ENCODE measurements at regions not wholly inside any gene's neighbourhood (a gene's known extent, or its start where the extent isn't known, plus 50 kb on each side); places are given as distances from the start of the nearest gene placed in this dataset.

DNA sequence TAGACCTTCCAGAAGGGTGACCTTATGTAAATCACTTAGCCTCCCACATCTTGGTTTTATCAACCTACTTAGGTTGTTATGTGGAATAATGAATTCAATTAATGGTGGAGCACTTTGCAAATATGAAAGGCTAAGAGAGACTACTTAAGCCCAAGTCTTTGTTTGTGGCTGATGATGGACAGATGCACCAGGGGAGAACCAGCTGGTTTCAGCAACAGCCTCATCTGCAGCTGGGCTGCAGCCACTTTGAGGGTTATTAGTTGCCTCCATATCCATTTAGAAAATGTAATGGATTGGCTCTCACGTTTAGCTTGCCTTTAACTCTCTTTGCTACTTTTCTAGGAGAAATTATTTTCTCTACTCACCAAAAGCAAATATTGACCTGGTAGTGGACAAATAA, 146.6 kb downstream of the ESM1 start:
- H4K20me1 ChIP-seq (ENCODE audit: insufficient read depth, low read length, poor library complexity, severe bottlenecking) = no peaks in the 10 kb centered on the region
- no peaks in the 10 kb centered on the region for H3K36me3 ChIP-seq (ENCODE audit: insufficient read depth, low read length)
- no peaks in the 10 kb centered on the region for H3K4me1 ChIP-seq (ENCODE audit: insufficient read depth, low read length, poor library complexity, severe bottlenecking)
- H3K79me2 ChIP-seq (ENCODE audit: insufficient read depth, low read length) = no peaks in the 10 kb centered on the region
- H3K9me3 ChIP-seq (ENCODE audit: insufficient read depth, low read depth, low read length) = no peaks in the 10 kb centered on the region
- no peak overlapping the region for H3K4me2 ChIP-seq (ENCODE audit: low read depth, low read length, poor library complexity, severe bottlenecking)
- TF ChIP-seq EZH2phosphoT487 (IDR thresholded peaks at IDR 0.05; ENCODE audit: borderline replicate concordance) = no peak
- TF ChIP-seq, protein P1, sequence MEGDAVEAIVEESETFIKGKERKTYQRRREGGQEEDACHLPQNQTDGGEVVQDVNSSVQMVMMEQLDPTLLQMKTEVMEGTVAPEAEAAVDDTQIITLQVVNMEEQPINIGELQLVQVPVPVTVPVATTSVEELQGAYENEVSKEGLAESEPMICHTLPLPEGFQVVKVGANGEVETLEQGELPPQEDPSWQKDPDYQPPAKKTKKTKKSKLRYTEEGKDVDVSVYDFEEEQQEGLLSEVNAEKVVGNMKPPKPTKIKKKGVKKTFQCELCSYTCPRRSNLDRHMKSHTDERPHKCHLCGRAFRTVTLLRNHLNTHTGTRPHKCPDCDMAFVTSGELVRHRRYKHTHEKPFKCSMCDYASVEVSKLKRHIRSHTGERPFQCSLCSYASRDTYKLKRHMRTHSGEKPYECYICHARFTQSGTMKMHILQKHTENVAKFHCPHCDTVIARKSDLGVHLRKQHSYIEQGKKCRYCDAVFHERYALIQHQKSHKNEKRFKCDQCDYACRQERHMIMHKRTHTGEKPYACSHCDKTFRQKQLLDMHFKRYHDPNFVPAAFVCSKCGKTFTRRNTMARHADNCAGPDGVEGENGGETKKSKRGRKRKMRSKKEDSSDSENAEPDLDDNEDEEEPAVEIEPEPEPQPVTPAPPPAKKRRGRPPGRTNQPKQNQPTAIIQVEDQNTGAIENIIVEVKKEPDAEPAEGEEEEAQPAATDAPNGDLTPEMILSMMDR (conservative IDR thresholded peaks at IDR 0.05; ENCODE audit: low read length) = no peak
- no peaks in the 10 kb centered on the region for H3K9me2 ChIP-seq (replicated peaks; ENCODE audit: low read depth, low read length)
- H3K9ac ChIP-seq (ENCODE audit: low read depth, low read length, poor library complexity, severe bottlenecking) = no peak overlapping the region
- H3K4me3 ChIP-seq (ENCODE audit: low read length, poor library complexity, severe bottlenecking) = no peak overlapping the region
- no peaks in the 10 kb centered on the region for H3K27me3 ChIP-seq (ENCODE audit: insufficient read depth, low read length, poor library complexity, severe bottlenecking)
- no peak overlapping the region for H2AFZ ChIP-seq (ENCODE audit: low read length)
- H3F3A ChIP-seq (ENCODE audit: low read depth) = no peaks in the 10 kb centered on the region

DNA sequence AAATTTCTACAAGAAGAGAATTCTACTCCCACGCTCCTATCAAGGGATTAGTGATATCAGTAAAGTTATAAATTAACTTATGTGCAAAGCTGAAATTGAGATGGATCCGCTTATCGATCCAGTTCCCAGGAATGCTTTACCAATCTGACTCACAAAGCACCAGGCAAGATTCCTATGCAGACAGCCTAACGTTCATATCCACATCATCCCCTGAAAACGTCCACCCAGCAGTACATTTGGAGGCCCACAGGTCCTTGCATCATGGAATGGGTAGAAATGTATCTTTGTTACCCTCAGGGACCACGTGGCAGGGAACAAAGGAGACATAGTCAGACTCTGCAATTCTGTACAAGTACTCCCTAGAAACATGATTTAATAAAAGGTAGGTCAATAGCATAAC, 147.4 kb downstream of the ESM1 start:
- H3K9me3 ChIP-seq (ENCODE audit: insufficient read depth, low read depth, low read length) = no peaks in the 10 kb centered on the region
- H3F3A ChIP-seq (ENCODE audit: low read depth) = no peaks in the 10 kb centered on the region
- H3K9ac ChIP-seq (ENCODE audit: low read depth, low read length, poor library complexity, severe bottlenecking) = no peak overlapping the region
- no peaks in the 10 kb centered on the region for H4K20me1 ChIP-seq (ENCODE audit: insufficient read depth, low read length, poor library complexity, severe bottlenecking)
- H3K4me1 ChIP-seq (ENCODE audit: insufficient read depth, low read length, poor library complexity, severe bottlenecking) = no peaks in the 10 kb centered on the region
- H3K9me2 ChIP-seq (replicated peaks; ENCODE audit: low read depth, low read length) = no peaks in the 10 kb centered on the region
- H3K4me3 ChIP-seq (ENCODE audit: low read length, poor library complexity, severe bottlenecking) = no peak overlapping the region
- TF ChIP-seq, protein P1 (conservative IDR thresholded peaks at IDR 0.05; ENCODE audit: low read length) = no peak
- no peak for TF ChIP-seq EZH2phosphoT487 (IDR thresholded peaks at IDR 0.05; ENCODE audit: borderline replicate concordance)
- H3K27me3 ChIP-seq (ENCODE audit: insufficient read depth, low read length, poor library complexity, severe bottlenecking) = no peaks in the 10 kb centered on the region
- H3K79me2 ChIP-seq (ENCODE audit: insufficient read depth, low read length) = no peaks in the 10 kb centered on the region
- no peaks in the 10 kb centered on the region for H3K36me3 ChIP-seq (ENCODE audit: insufficient read depth, low read length)
- H3K4me2 ChIP-seq (ENCODE audit: low read depth, low read length, poor library complexity, severe bottlenecking) = no peak overlapping the region
- H2AFZ ChIP-seq (ENCODE audit: low read length) = no peak overlapping the region

DNA sequence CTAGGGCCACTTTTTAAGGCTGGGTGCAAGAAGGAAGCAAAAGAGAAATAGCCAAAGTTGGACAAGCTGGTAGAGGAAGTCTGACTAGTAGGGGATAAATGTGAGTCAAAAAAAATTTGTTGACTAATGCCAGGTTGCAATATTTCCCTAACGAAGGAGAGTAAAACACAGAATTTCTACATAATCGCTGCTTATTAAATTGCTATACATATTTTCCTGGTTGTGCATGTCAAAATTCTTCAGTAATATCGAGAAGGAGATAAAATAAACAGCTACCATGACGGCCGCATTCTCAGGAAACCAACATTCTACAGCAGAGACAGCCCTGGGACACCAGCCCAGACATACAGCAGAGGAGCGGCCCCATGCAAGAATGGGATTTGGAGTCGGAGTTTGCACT, 148.3 kb downstream of the ESM1 start:
- Histone ChIP-seq H3F3A (ENCODE audit: low read depth) (no peaks in the 10 kb centered on the region), H3K36me3 (ENCODE audit: insufficient read depth, low read length) (no peaks in the 10 kb centered on the region), H3K4me2 (ENCODE audit: low read depth, low read length, poor library complexity, severe bottlenecking) (no peak overlapping the region), H3K4me3 (ENCODE audit: low read length, poor library complexity, severe bottlenecking) (no peak overlapping the region), H4K20me1 (ENCODE audit: insufficient read depth, low read length, poor library complexity, severe bottlenecking) (no peaks in the 10 kb centered on the region), H3K4me1 (ENCODE audit: insufficient read depth, low read length, poor library complexity, severe bottlenecking) (no peaks in the 10 kb centered on the region), H3K9ac (ENCODE audit: low read depth, low read length, poor library complexity, severe bottlenecking) (no peak overlapping the region), H3K79me2 (ENCODE audit: insufficient read depth, low read length) (no peaks in the 10 kb centered on the region), H3K9me3 (ENCODE audit: insufficient read depth, low read depth, low read length) (no peaks in the 10 kb centered on the region), H3K9me2 (replicated peaks; ENCODE audit: low read depth, low read length) (no peaks in the 10 kb centered on the region), H3K27me3 (ENCODE audit: insufficient read depth, low read length, poor library complexity, severe bottlenecking) (no peaks in the 10 kb centered on the region), H2AFZ (ENCODE audit: low read length) (no peak overlapping the region)
- no peak for TF ChIP-seq EZH2phosphoT487 (IDR thresholded peaks at IDR 0.05; ENCODE audit: borderline replicate concordance)
- TF ChIP-seq, protein P1 (conservative IDR thresholded peaks at IDR 0.05; ENCODE audit: low read length) = no peak

Measured in Loucy (cell line).